ENCODE measurements at regions not wholly inside any gene's neighbourhood (a gene's known extent, or its start where the extent isn't known, plus 50 kb on each side); places are given as distances from the start of the nearest gene placed in this dataset.

- Histone ChIP-seq H3K36me3 (ENCODE audit: control insufficient read depth, low read length) (no peaks in the 10 kb centered on the region), H3K4me3 (ENCODE audit: low read length) (no peak overlapping the region), H3K27ac (ENCODE audit: low read depth, low read length) (no peak overlapping the region), H3K4me1 (ENCODE audit: control insufficient read depth, low read length) (no peaks in the 10 kb centered on the region), H3K79me2 (ENCODE audit: control insufficient read depth, low read length) (no peaks in the 10 kb centered on the region), H3F3A (ENCODE audit: control insufficient read depth, insufficient read depth) (no peaks in the 10 kb centered on the region), H3K9me2 (replicated peaks; ENCODE audit: control insufficient read depth, low read length) (no peaks in the 10 kb centered on the region), H3K27me3 (ENCODE audit: control insufficient read depth, low read length) (no peaks in the 10 kb centered on the region), H3K4me2 (ENCODE audit: low read length) (no peak overlapping the region), H3K9me3 (ENCODE audit: control insufficient read depth, insufficient read depth, low read length) (no peaks in the 10 kb centered on the region), H4K20me1 (ENCODE audit: control insufficient read depth, insufficient read depth, low read depth, low read length) (no peaks in the 10 kb centered on the region)
- TF ChIP-seq, protein P1, sequence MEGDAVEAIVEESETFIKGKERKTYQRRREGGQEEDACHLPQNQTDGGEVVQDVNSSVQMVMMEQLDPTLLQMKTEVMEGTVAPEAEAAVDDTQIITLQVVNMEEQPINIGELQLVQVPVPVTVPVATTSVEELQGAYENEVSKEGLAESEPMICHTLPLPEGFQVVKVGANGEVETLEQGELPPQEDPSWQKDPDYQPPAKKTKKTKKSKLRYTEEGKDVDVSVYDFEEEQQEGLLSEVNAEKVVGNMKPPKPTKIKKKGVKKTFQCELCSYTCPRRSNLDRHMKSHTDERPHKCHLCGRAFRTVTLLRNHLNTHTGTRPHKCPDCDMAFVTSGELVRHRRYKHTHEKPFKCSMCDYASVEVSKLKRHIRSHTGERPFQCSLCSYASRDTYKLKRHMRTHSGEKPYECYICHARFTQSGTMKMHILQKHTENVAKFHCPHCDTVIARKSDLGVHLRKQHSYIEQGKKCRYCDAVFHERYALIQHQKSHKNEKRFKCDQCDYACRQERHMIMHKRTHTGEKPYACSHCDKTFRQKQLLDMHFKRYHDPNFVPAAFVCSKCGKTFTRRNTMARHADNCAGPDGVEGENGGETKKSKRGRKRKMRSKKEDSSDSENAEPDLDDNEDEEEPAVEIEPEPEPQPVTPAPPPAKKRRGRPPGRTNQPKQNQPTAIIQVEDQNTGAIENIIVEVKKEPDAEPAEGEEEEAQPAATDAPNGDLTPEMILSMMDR (IDR thresholded peaks at IDR 0.05; ENCODE audit: low read depth, low read length, poor library complexity, severe bottlenecking), result no peak
- no peak for TF ChIP-seq EZH2phosphoT487 (IDR thresholded peaks at IDR 0.05; ENCODE audit: borderline replicate concordance, low read length)
Observed at GRCh38 chr13:79062291-79062690, 343.8 kb downstream of the RBM26 start.

DNA sequence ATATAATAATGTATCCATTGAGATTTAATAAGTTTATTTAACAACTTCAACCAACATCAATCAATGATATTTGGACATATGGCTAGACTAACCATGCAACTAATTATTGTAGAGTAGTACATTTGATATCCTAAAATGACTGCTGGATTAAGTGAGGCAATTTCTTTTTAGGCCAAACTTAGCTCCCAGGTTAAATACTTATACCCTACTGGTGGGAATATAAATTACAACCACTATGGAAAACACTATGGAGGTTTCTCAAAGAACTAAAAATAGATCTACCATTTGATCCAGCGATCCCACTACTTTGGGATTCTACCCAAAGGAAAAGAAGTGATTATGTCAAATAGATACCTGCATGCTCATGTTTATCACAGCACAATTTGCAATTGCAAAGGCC lies 345.8 kb downstream of the RBM26 start:
- H3K4me3 ChIP-seq (ENCODE audit: low read length), result no peak overlapping the region
- H3K4me1 ChIP-seq (ENCODE audit: control insufficient read depth, low read length), result no peaks in the 10 kb centered on the region
- H3F3A ChIP-seq (ENCODE audit: control insufficient read depth, insufficient read depth), result no peaks in the 10 kb centered on the region
- TF ChIP-seq EZH2phosphoT487 (IDR thresholded peaks at IDR 0.05; ENCODE audit: borderline replicate concordance, low read length), result no peak
- TF ChIP-seq, protein P1 (IDR thresholded peaks at IDR 0.05; ENCODE audit: low read depth, low read length, poor library complexity, severe bottlenecking), result no peak
- no peaks in the 10 kb centered on the region for H3K79me2 ChIP-seq (ENCODE audit: control insufficient read depth, low read length)
- no peak overlapping the region for H3K4me2 ChIP-seq (ENCODE audit: low read length)
- no peak overlapping the region for H3K27ac ChIP-seq (ENCODE audit: low read depth, low read length)
- H3K9me2 ChIP-seq (replicated peaks; ENCODE audit: control insufficient read depth, low read length), result no peaks in the 10 kb centered on the region
- H3K36me3 ChIP-seq (ENCODE audit: control insufficient read depth, low read length), result no peaks in the 10 kb centered on the region
- H4K20me1 ChIP-seq (ENCODE audit: control insufficient read depth, insufficient read depth, low read depth, low read length), result no peaks in the 10 kb centered on the region
- H3K27me3 ChIP-seq (ENCODE audit: control insufficient read depth, low read length), result no peaks in the 10 kb centered on the region
- H3K9me3 ChIP-seq (ENCODE audit: control insufficient read depth, insufficient read depth, low read length), result no peaks in the 10 kb centered on the region

DNA sequence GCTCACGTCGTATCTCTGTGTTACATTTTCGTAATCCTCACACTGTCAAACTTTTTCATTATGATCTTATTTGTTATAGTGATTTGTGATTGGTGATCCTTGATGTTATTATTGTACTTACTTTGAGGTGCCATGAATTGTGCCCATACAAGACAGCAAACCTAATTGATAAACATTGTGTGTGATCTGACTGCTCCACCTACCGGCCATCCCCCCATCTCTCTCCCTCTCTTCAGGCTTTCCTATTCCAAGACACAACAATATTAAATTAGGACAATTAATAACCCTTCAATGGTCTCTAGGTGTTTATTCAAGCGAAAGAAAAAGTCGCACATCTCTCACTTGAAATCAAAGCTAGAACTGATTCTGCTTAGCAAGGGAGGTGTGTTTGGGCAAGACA lies 349.3 kb downstream of the RBM26 start:
- H3K9me2 ChIP-seq (replicated peaks; ENCODE audit: control insufficient read depth, low read length), result no peaks in the 10 kb centered on the region
- TF ChIP-seq, protein P1 (IDR thresholded peaks at IDR 0.05; ENCODE audit: low read depth, low read length, poor library complexity, severe bottlenecking), result no peak
- no peak for TF ChIP-seq EZH2phosphoT487 (IDR thresholded peaks at IDR 0.05; ENCODE audit: borderline replicate concordance, low read length)
- H3F3A ChIP-seq (ENCODE audit: control insufficient read depth, insufficient read depth), result no peaks in the 10 kb centered on the region
- no peaks in the 10 kb centered on the region for H4K20me1 ChIP-seq (ENCODE audit: control insufficient read depth, insufficient read depth, low read depth, low read length)
- no peak overlapping the region for H3K4me3 ChIP-seq (ENCODE audit: low read length)
- no peaks in the 10 kb centered on the region for H3K4me1 ChIP-seq (ENCODE audit: control insufficient read depth, low read length)
- H3K79me2 ChIP-seq (ENCODE audit: control insufficient read depth, low read length), result no peaks in the 10 kb centered on the region
- H3K4me2 ChIP-seq (ENCODE audit: low read length), result no peak overlapping the region
- H3K9me3 ChIP-seq (ENCODE audit: control insufficient read depth, insufficient read depth, low read length), result no peaks in the 10 kb centered on the region
- H3K27me3 ChIP-seq (ENCODE audit: control insufficient read depth, low read length), result no peaks in the 10 kb centered on the region
- H3K36me3 ChIP-seq (ENCODE audit: control insufficient read depth, low read length), result no peaks in the 10 kb centered on the region
- no peak overlapping the region for H3K27ac ChIP-seq (ENCODE audit: low read depth, low read length)

DNA sequence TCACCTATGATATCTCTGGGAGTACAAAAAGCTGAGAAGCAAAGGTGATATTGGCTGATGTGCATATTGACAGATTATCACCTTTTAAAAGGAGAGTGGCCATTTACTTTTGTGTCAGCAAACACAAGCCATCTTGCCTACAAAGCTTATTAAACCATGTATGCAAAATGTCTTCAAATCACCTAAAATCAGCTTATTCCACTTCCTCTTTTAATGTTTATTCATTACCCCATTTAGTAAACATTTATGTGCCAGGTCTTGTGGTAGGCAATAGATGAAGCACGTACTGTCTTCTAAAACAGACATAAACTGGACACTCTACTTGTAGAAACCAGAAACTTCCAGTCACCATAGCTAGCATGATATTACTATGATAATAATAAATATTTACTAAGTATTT lies 354.6 kb downstream of the RBM26 start:
- no peak for TF ChIP-seq EZH2phosphoT487 (IDR thresholded peaks at IDR 0.05; ENCODE audit: borderline replicate concordance, low read length)
- TF ChIP-seq, protein P1 (IDR thresholded peaks at IDR 0.05; ENCODE audit: low read depth, low read length, poor library complexity, severe bottlenecking), result no peak
- no peak overlapping the region for H3K4me3 ChIP-seq (ENCODE audit: low read length)
- H3F3A ChIP-seq (ENCODE audit: control insufficient read depth, insufficient read depth), result no peaks in the 10 kb centered on the region
- H3K27me3 ChIP-seq (ENCODE audit: control insufficient read depth, low read length), result no peaks in the 10 kb centered on the region
- H3K9me2 ChIP-seq (replicated peaks; ENCODE audit: control insufficient read depth, low read length), result no peaks in the 10 kb centered on the region
- H3K79me2 ChIP-seq (ENCODE audit: control insufficient read depth, low read length), result no peaks in the 10 kb centered on the region
- no peaks in the 10 kb centered on the region for H4K20me1 ChIP-seq (ENCODE audit: control insufficient read depth, insufficient read depth, low read depth, low read length)
- H3K36me3 ChIP-seq (ENCODE audit: control insufficient read depth, low read length), result no peaks in the 10 kb centered on the region
- no peaks in the 10 kb centered on the region for H3K9me3 ChIP-seq (ENCODE audit: control insufficient read depth, insufficient read depth, low read length)
- no peak overlapping the region for H3K4me2 ChIP-seq (ENCODE audit: low read length)
- 0 out of 2 replicates have a peak, but pooled peaks cover 4% of the 10 kb centered on the region for H3K4me1 ChIP-seq (ENCODE audit: control insufficient read depth, low read length)
- H3K27ac ChIP-seq (ENCODE audit: low read depth, low read length), result no peak overlapping the region
